HUES64 (cell line): ENCODE measurements at regions not wholly inside any gene's neighbourhood (a gene's known extent, or its start where the extent isn't known, plus 50 kb on each side); places are given as distances from the start of the nearest gene placed in this dataset.

Experiments
- H3K27ac ChIP-seq: 2 replicates; pipeline ENCODE4 v1.7.0; 2013; ENCODE audit warnings: low read depth, low read length, inconsistent platforms
- H3K27me3 ChIP-seq: 2 replicates; pipeline ENCODE4 v1.6.1; 2013; ENCODE audit warnings: mild to moderate bottlenecking, low read length; ENCODE audit not compliant: insufficient read depth
- H3K36me3 ChIP-seq: 2 replicates; pipeline ENCODE4 v1.6.1; 2013; ENCODE audit warnings: mild to moderate bottlenecking, low read length; ENCODE audit not compliant: insufficient read depth
- H3K4me1 ChIP-seq: 2 replicates; pipeline ENCODE4 v1.6.1; 2013; ENCODE audit warnings: mild to moderate bottlenecking, low read length, moderate library complexity; ENCODE audit not compliant: insufficient read depth
- H3K4me3 ChIP-seq: 2 replicates; pipeline ENCODE4 v1.5.1; 2013; ENCODE audit warnings: mild to moderate bottlenecking, low read length, moderate library complexity
- H3K9ac ChIP-seq: 2 replicates; pipeline ENCODE4 v1.6.1; 2013; ENCODE audit warnings: mild to moderate bottlenecking, low read depth, low read length
- H3K9me3 ChIP-seq: 2 replicates; pipeline ENCODE4 v1.6.1; 2013; ENCODE audit warnings: low read depth, low read length; ENCODE audit not compliant: insufficient read depth
- WGBS: fragments of 150-250, 120-280 bp; methylation state at CpG from one replicate; pipeline ENCODE4 v1.1.7; 2013; ENCODE audit warnings: missing lambda C conversion rate; 5-methylcytosine and 5-hydroxymethylcytosine counted together

DNA sequence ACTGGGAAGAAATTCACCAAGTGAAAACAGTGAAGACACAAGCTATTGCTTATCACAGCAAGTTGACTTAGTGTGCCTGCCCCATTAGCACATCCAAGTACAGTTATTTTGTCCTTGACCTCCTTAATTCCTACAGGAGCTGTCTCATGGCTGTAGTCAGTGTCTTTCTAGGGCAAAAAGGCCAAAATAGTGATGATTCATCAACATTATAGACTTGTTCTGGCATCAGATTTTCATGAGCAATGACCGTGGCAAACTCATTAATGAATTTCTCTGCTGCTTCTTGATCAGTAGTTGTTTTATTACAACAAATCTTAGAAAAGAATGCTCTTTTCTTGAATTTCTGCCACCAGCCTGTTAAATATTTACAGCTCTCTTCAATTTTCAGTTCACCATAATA, 1169.3 kb upstream of the DDX18 start:
- Histone ChIP-seq H3K4me1 (no peaks in the 10 kb centered on the region), H3K9me3 (no peaks in the 10 kb centered on the region), H3K27me3 (no peaks in the 10 kb centered on the region), H3K4me3 (no peak overlapping the region), H3K36me3 (no peaks in the 10 kb centered on the region), H3K9ac (no peak overlapping the region), H3K27ac (no peak overlapping the region)
- WGBS, result 100% methylated on average over 1 of the region's 1 CpG

DNA sequence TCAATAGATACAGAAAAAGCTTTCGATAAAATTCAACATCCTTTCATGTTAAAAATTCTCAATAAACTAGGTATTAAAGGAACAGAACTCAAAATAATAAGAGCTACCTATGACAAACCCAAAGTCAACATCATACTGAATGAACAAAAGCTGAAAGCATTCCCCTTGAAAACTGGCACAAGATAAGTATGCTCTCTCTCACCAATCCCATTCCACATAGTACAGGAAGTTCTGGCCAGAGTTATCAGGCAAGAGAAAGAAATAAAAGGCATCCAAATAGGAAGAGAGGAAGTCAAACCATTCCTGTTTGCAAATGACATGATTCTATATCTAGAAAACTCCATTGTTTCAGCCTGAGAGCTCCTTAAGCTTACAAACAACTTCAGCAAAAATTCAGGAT, 1145.8 kb upstream of the DDX18 start:
- Histone ChIP-seq H3K9ac (no peak overlapping the region), H3K9me3 (no peaks in the 10 kb centered on the region), H3K27ac (no peak overlapping the region), H3K36me3 (no peaks in the 10 kb centered on the region), H3K4me3 (no peak overlapping the region), H3K4me1 (no peaks in the 10 kb centered on the region), H3K27me3 (no peaks in the 10 kb centered on the region)
- 100% methylated on average over 1 of the region's 1 CpG for WGBS

DNA sequence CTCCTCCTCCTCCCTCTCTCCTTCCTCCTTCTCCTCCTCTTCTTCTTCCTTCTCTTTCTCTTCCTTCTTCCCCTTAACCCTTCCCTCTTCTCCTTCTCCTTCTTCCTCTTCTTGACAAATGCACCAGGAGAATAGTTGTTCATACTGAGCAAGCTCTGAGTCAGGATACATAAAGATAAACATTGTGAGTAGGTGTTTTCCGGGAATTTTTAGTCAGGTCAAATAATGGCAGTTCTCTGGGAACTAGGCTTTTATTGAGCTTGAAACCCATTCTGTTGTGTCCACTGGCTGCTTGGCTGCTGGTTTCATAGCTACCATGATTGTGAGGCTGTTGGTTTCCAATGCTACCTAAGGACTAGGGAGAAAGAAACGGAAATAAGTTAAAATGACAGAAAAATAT, 1144.7 kb upstream of the DDX18 start:
- Histone ChIP-seq H3K27me3 (no peaks in the 10 kb centered on the region), H3K4me1 (no peaks in the 10 kb centered on the region), H3K36me3 (no peaks in the 10 kb centered on the region), H3K27ac (no peak overlapping the region), H3K9me3 (no peaks in the 10 kb centered on the region), H3K9ac (no peak overlapping the region), H3K4me3 (no peak overlapping the region)
- WGBS, result 93% methylated on average over 2 of the region's 2 CpGs

DNA sequence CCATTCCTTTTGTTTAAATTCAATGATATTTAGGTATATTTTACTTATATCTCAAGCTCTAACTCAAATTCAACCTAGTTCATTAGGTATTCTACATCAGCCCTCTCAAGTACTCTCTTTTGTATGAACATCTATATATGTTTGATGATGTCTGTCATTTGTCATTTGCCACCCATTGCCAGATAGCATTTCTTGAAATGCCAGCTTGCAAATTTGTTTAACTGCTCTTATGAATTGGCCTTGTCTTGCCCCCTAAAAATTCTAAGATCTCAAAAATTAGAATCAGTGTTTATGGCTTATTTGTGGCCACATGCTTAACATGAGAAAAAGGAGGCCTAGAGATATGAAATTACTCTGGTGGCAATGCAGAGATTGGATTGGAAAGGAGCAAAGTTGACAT, 1140.3 kb upstream of the DDX18 start:
- H3K36me3 ChIP-seq, result no peaks in the 10 kb centered on the region
- H3K4me3 ChIP-seq, result no peak overlapping the region

DNA sequence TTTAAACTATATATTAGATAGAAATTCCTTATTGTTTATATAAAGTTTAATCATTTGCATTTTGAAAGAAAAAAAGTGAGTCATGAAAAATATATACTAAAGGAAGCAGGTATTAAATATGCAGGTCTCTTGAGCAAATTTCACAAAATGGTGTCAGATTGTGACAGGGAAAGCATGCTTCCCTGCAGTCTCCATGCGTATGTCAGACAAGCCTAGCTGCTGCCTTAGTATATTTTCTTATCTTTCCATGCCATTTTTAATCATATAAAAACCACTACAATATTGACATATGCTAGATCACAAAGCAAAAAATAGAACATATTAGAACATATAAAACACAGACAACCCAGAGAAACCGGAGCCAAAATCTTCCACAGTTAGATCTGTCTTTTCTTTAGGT, 1137.7 kb upstream of the DDX18 start:
- no peaks in the 10 kb centered on the region for H3K36me3 ChIP-seq
- H3K27ac ChIP-seq, result no peak overlapping the region
- no peaks in the 10 kb centered on the region for H3K9me3 ChIP-seq
- H3K4me1 ChIP-seq, result no peaks in the 10 kb centered on the region
- H3K4me3 ChIP-seq, result no peak overlapping the region
- no peak overlapping the region for H3K9ac ChIP-seq
- 70% methylated on average over 2 of the region's 2 CpGs for WGBS
- H3K27me3 ChIP-seq, result no peaks in the 10 kb centered on the region

More for the DNA sequence above, 1140.3 kb upstream of the DDX18 start:
- Histone ChIP-seq H3K4me1 (no peaks in the 10 kb centered on the region), H3K9ac (no peak overlapping the region), H3K9me3 (no peaks in the 10 kb centered on the region), H3K27me3 (no peaks in the 10 kb centered on the region), H3K27ac (no peak overlapping the region)

DNA sequence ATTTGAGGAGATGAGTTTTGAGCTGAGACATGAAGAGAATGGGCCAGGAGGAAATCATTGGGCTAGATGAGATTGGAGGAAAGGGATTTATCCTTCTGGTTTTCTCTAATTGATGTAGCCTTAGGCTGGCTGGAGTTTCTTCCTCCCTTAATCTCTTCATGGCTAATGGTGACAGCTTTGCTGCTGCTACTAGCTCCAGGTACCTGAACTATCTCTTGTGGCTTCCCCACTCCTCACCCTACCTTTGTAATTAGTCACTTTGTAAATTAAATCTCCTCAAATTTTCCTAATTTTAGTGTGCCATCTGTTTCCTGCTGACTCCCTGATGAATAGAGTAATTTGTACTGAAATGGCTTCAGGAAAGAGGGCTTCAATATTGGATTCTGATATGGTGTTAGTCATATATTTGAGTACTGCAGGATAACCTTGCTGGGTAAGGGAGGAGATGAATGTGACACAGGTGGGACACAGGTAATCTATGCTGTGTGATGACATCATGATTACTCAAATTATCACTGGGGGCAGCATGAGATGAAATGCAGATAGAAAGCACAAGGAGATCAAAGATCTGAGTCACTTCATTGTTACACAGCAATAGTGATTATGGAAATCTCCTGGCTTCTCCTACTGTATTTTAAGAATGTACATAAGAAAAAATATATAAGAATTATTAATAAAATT, 1134.1 kb upstream of the DDX18 start:
- H3K4me3 ChIP-seq, result no peak overlapping the region
- no peaks in the 10 kb centered on the region for H3K27me3 ChIP-seq
- no peak overlapping the region for H3K9ac ChIP-seq
- no peaks in the 10 kb centered on the region for H3K9me3 ChIP-seq
- H3K27ac ChIP-seq, result no peak overlapping the region
- no peaks in the 10 kb centered on the region for H3K36me3 ChIP-seq
- no peaks in the 10 kb centered on the region for H3K4me1 ChIP-seq

DNA sequence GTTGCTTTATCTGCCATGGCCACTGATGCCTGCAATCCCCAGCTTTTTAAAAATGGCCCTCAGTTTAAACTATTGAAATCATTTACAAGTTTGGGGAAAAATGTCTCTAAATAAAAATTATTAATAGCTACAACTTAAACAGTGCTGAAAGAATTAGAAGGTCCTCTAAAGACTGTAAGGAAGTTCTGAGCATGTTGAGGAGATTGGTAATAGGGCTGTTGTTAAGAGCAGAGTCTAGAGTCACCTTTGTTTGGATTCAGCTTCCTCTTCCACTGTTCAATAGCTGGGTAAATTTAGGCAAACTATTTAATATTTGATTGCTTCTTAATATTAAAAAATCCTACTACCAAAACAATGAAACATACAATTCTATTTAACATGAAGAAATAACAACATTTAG, 1127.1 kb upstream of the DDX18 start:
- Histone ChIP-seq H3K4me1 (no peaks in the 10 kb centered on the region), H3K9ac (no peak overlapping the region), H3K36me3 (no peaks in the 10 kb centered on the region), H3K9me3 (peaks cover 14% of the 10 kb centered on the region; the same call in 1 of the 2 replicates), H3K27me3 (no peaks in the 10 kb centered on the region), H3K27ac (no peak overlapping the region), H3K4me3 (no peak overlapping the region)

DNA sequence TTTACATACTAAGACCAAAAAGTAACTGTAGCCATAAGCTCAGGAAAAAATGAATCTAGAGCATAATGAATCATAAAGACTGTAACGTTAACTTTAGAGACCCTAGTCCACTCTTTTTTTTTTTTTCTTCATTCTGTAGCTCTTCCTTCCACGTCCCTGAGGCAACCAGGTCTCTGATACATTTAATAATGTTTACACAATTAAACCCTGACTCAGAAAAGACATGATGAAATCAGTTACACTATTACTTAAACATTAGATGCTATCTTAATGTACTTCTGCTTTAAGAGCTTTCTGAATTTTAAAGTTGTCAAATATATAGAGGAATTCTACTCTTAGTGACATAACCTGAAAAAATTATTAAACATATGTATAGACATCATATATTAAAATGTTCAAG, 1121.5 kb upstream of the DDX18 start:
- H3K27ac ChIP-seq, result no peak overlapping the region
- no peak overlapping the region for H3K4me3 ChIP-seq
- 89% methylated on average over 2 of the region's 2 CpGs for WGBS
- peaks cover 13% of the 10 kb centered on the region; the same call in 1 of the 2 replicates for H3K9me3 ChIP-seq
- no peaks in the 10 kb centered on the region for H3K36me3 ChIP-seq
- no peaks in the 10 kb centered on the region for H3K4me1 ChIP-seq
- no peak overlapping the region for H3K9ac ChIP-seq
- no peaks in the 10 kb centered on the region for H3K27me3 ChIP-seq

DNA sequence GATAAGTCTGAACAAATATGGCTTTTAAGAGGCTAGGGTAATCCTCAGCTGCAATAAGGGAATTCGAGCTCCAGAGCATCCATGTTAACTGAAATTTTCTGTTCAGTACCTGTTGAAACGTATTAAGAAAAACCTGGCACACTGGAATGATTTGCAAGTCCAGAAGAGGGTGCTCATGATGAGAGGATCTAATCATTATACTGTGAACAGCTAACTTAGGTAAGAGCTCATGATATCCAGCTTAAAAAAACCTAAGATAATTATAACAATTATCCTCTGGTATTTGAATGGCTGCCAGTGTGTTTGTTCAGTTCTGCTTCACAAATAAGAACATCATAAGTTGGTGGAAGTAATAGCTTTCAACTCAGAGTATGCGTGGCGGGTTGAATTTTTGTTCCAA, 1118.3 kb upstream of the DDX18 start:
- Histone ChIP-seq H3K36me3 (no peaks in the 10 kb centered on the region), H3K4me3 (no peak overlapping the region), H3K27me3 (no peaks in the 10 kb centered on the region), H3K9ac (no peak overlapping the region), H3K9me3 (no peaks in the 10 kb centered on the region), H3K27ac (no peak overlapping the region), H3K4me1 (no peaks in the 10 kb centered on the region)
- WGBS, result 91% methylated on average over 4 of the region's 4 CpGs

DNA sequence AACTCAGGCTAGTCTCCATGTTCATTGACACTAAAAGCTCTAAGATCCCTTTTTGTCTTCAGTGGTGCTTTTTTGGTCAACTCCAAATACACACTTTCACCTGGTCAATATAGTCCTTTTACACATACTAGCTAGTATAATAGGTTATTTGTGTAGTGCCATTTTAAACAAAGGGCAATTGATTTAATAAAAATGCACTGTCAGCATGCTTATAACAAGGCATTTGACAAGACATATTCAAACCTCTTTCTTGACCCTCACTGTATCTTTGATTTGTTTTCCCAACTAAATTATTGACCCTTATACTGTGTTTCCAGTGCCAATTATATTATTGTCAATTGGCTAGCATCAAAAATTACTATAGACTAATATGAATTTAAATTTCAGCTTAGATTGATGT, 1117.6 kb upstream of the DDX18 start:
- no peaks in the 10 kb centered on the region for H3K4me1 ChIP-seq
- H3K9ac ChIP-seq, result no peak overlapping the region
- no peaks in the 10 kb centered on the region for H3K9me3 ChIP-seq
- no peak overlapping the region for H3K27ac ChIP-seq
- no peaks in the 10 kb centered on the region for H3K27me3 ChIP-seq
- H3K36me3 ChIP-seq, result no peaks in the 10 kb centered on the region
- H3K4me3 ChIP-seq, result no peak overlapping the region

DNA sequence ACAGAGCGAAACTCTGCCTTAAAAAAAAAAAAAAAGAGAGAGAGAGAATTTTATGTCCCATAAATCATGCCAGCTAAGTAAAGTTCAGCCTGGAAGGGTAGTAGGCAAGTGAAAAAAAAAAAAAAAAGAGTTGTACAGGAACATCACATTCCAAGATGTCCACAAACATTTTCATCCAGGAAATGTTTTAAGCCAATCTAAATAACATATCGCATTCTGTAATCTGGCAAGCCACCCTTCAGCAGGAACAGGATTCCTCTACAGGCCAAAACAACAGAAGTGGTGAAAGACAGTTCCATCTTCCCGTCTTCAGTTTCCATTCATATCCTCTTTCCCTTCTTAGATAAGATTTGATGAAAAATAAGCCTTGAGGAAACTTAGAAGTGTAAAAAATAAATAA, 1108.1 kb upstream of the DDX18 start:
- no peak overlapping the region for H3K4me3 ChIP-seq
- 92% methylated on average over 2 of the region's 3 CpGs for WGBS
- no peaks in the 10 kb centered on the region for H3K27me3 ChIP-seq
- H3K9ac ChIP-seq, result no peak overlapping the region
- no peaks in the 10 kb centered on the region for H3K4me1 ChIP-seq
- no peaks in the 10 kb centered on the region for H3K9me3 ChIP-seq
- no peaks in the 10 kb centered on the region for H3K36me3 ChIP-seq
- no peak overlapping the region for H3K27ac ChIP-seq

DNA sequence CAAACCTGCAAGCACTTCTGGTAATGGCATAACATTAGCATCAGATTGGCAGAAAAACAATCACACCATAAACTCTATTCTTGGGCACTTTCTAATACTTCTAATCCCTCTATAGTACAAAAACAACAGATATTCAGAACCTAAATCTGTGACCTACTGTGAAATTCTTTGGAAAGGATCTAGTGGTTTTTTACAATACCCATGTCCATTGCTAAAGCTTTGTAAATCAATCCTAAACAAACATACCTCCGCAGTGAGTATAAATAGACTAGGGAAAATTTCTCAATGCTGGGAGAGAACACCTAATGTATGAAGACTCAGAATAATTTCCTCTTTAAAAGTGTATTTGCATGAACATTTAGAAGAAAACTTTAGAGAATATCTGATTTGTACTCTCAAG, 1098.5 kb upstream of the DDX18 start:
- H3K9me3 ChIP-seq, result no peaks in the 10 kb centered on the region
- no peaks in the 10 kb centered on the region for H3K4me1 ChIP-seq
- no peak overlapping the region for H3K9ac ChIP-seq
- H3K4me3 ChIP-seq, result no peak overlapping the region
- H3K27ac ChIP-seq, result no peak overlapping the region
- H3K27me3 ChIP-seq, result no peaks in the 10 kb centered on the region
- no peaks in the 10 kb centered on the region for H3K36me3 ChIP-seq
- WGBS, result no CpG with 5 or more reads among the region's 1 CpG
